A549 (cell line): ENCODE measurements at regions not wholly inside any gene's neighbourhood (a gene's known extent, or its start where the extent isn't known, plus 50 kb on each side); places are given as distances from the start of the nearest gene placed in this dataset.

Experiments
- CEBPB ChIP-seq, 2 experiments: fragments of >200 bp in 1 of 2; sonication (Bioruptor Twin) in 1 of 2; formaldehyde crosslinking in 1 of 2; IDR thresholded peaks; 2 replicates each; pipeline ENCODE4 v1.6.1; 2012 to 2016
- CTCF ChIP-seq: fragments of >200 bp; sonication (Bioruptor Twin); formaldehyde crosslinking; IDR thresholded peaks from 3 replicates; pipeline ENCODE4 v1.5.1; 2016
- JUN ChIP-seq, 2 experiments: fragments of >200 bp; sonication (Bioruptor Twin); formaldehyde crosslinking; IDR thresholded peaks; 2 replicates in 1 of 2; 3 replicates in 1 of 2; pipeline ENCODE4 v1.6.1; 2016 to 2017
- NR3C1 ChIP-seq: fragments of >200 bp; sonication (Bioruptor Twin); formaldehyde crosslinking; IDR thresholded peaks from 3 replicates; pipeline ENCODE4 v1.6.1; 2017
- POLR2A ChIP-seq: IDR thresholded peaks from 2 replicates; pipeline ENCODE4 v1.6.1; 2012; ENCODE audit warnings: mild to moderate bottlenecking, low read length
- REST ChIP-seq: fragments of 200-600 bp; sonication (generic); IDR thresholded peaks from 2 replicates; pipeline ENCODE4 v1.6.1; 2016; ENCODE audit warnings: antibody characterized with exemption, mild to moderate bottlenecking, moderate library complexity
- RFX5 ChIP-seq: fragments of 450-650 bp; IDR thresholded peaks from 2 replicates; pipeline ENCODE4 v1.7.1; 2014; ENCODE audit warnings: antibody characterized with exemption, mild to moderate bottlenecking, moderate library complexity
- TFCP2L1 ChIP-seq: fragments of 250-450 bp; sonication (Bioruptor Pico); IDR thresholded peaks from 2 replicates; pipeline ENCODE4 v1.5.0; 2021; ENCODE audit warnings: mild to moderate bottlenecking

GRCh38 chr2:43159797-43160196, 66.6 kb downstream of the ZFP36L2 start:
- TF ChIP-seq CTCF = no peak
- TF ChIP-seq NR3C1 = no peak
- no peak for TF ChIP-seq JUN (IDR thresholded peaks at IDR 0.05)
- no peak for TF ChIP-seq RFX5
- no peak for TF ChIP-seq TFCP2L1 (CRISPR knock-in tag)
- no peak for TF ChIP-seq POLR2A
- no peak for TF ChIP-seq CEBPB (IDR thresholded peaks at IDR 0.05)
- no peak for TF ChIP-seq REST
